KMS-11 (cell line): ENCODE measurements at regions not wholly inside any gene's neighbourhood (a gene's known extent, or its start where the extent isn't known, plus 50 kb on each side); places are given as distances from the start of the nearest gene placed in this dataset.

Source experiments
- H2AFZ ChIP-seq: fragments of 200-600 bp; sonication (generic); 2 replicates; pipeline ENCODE4 v1.6.1; 2016; ENCODE audit warnings: antibody characterized with exemption, mixed run types, low read depth
- H3K27ac ChIP-seq: fragments of 200-600 bp; sonication (generic); 2 replicates; pipeline ENCODE4 v1.6.1; 2016; ENCODE audit warnings: mild to moderate bottlenecking, mixed run types
- H3K27me3 ChIP-seq: fragments of 200-600 bp; sonication (generic); 2 replicates; pipeline ENCODE4 v1.6.1; 2017; ENCODE audit warnings: mild to moderate bottlenecking, low read depth, mixed run types, moderate library complexity; ENCODE audit not compliant: insufficient read depth
- H3K36me3 ChIP-seq: fragments of 200-600 bp; sonication (generic); 2 replicates; pipeline ENCODE4 v1.6.1; 2017; ENCODE audit warnings: mild to moderate bottlenecking, mixed run types; ENCODE audit not compliant: insufficient read depth
- H3K4me1 ChIP-seq: fragments of 200-600 bp; sonication (generic); 2 replicates; pipeline ENCODE4 v1.6.1; 2016; ENCODE audit warnings: mild to moderate bottlenecking, low read depth, mixed run types; ENCODE audit not compliant: poor library complexity, severe bottlenecking
- H3K4me2 ChIP-seq: fragments of 200-600 bp; sonication (generic); 2 replicates; pipeline ENCODE4 v1.7.0; 2016; ENCODE audit warnings: mild to moderate bottlenecking, mixed run types
- H3K4me3 ChIP-seq: fragments of 200-600 bp; sonication (generic); IDR thresholded peaks from 2 replicates; pipeline ENCODE4 v1.6.1; 2017; ENCODE audit warnings: low read depth, low read length, mixed read lengths; ENCODE audit not compliant: insufficient read depth
- H3K79me2 ChIP-seq: fragments of 200-600 bp; sonication (generic); 2 replicates; pipeline ENCODE4 v1.6.1; 2016; ENCODE audit warnings: low read depth, mixed run types; ENCODE audit not compliant: insufficient read depth
- H3K9ac ChIP-seq: fragments of 200-600 bp; sonication (generic); 2 replicates; pipeline ENCODE4 v1.6.1; 2016; ENCODE audit warnings: mild to moderate bottlenecking, mixed run types
- H4K20me1 ChIP-seq: fragments of 200-600 bp; sonication (generic); 2 replicates; pipeline ENCODE4 v1.6.1; 2016; ENCODE audit warnings: mild to moderate bottlenecking, mixed run types; ENCODE audit not compliant: insufficient read depth
- CTCF ChIP-seq: fragments of 200-600 bp; sonication (generic); conservative IDR thresholded peaks from 2 replicates; pipeline ENCODE4 v1.6.1; 2017; ENCODE audit warnings: low read depth, mild to moderate bottlenecking, antibody characterized with exemption, low read length, moderate library complexity, mixed read lengths

DNA sequence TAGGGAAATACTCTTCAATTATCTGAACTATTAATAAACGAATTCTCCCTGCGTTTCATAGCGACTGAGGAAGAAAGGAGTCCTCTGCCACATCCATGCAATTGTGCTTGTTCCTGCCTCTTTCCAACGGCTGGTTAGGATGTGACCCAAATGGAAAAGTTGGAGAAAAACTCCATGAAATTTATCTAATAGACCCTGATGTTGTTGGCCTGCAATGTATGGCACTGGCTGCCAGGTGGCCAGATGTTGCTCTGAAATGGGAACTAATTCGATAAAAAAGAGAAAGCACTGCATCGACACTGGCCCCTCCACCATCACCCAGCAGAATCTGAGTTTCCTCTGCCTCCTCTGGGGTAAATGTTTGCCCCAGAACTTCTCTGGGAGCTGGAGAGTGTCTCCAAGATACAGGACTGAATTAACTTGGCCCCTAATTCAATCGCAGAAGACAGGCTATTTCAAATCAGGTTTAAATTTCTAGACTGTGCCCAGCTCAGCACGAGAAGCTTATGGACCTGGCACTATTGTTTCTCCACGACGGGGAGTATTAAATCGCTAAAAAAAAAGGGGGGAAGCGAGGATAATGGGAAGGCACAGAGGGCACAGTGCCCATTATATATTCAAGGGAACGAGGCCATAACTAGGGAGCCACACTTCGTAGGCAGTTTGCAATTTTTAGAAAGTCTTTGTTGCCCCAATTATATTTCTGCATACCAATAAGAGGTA lies 103.9 kb downstream of the ZIC5 start:
- Histone ChIP-seq H3K4me1 (no peaks in the 10 kb centered on the region), H4K20me1 (no peaks in the 10 kb centered on the region), H2AFZ (no peak overlapping the region), H3K27ac (no peak overlapping the region), H3K27me3 (no peaks in the 10 kb centered on the region), H3K4me3 (no peak overlapping the region), H3K9ac (no peak overlapping the region), H3K79me2 (no peaks in the 10 kb centered on the region), H3K36me3 (no peaks in the 10 kb centered on the region), H3K4me2 (no peak overlapping the region)
- no peak for TF ChIP-seq CTCF

GRCh38 chr13:99866781-99867180 lies 104.8 kb downstream of the ZIC5 start:
- Histone ChIP-seq H3K27me3 (no peaks in the 10 kb centered on the region), H2AFZ (no peak overlapping the region), H4K20me1 (no peaks in the 10 kb centered on the region), H3K36me3 (no peaks in the 10 kb centered on the region), H3K79me2 (no peaks in the 10 kb centered on the region), H3K4me3 (no peak overlapping the region), H3K9ac (no peak overlapping the region), H3K4me1 (no peaks in the 10 kb centered on the region), H3K4me2 (no peak overlapping the region), H3K27ac (no peak overlapping the region)
- no peak for TF ChIP-seq CTCF

- H3K9ac ChIP-seq: no peak overlapping the region
- H3K27me3 ChIP-seq: 0 out of 2 replicates have a peak, but pooled peaks cover 3% of the 10 kb centered on the region
- H3K4me1 ChIP-seq: peaks cover 2% of the 10 kb centered on the region
- no peaks in the 10 kb centered on the region for H3K79me2 ChIP-seq
- H2AFZ ChIP-seq: no peak overlapping the region
- no peaks in the 10 kb centered on the region for H4K20me1 ChIP-seq
- H3K4me3 ChIP-seq: no peak overlapping the region
- H3K4me2 ChIP-seq: no peak overlapping the region
- H3K36me3 ChIP-seq: no peaks in the 10 kb centered on the region
- TF ChIP-seq CTCF: no peak
- H3K27ac ChIP-seq: no peak overlapping the region
Measured at GRCh38 chr13:99865420-99865930, 106.1 kb downstream of the ZIC5 start.

DNA sequence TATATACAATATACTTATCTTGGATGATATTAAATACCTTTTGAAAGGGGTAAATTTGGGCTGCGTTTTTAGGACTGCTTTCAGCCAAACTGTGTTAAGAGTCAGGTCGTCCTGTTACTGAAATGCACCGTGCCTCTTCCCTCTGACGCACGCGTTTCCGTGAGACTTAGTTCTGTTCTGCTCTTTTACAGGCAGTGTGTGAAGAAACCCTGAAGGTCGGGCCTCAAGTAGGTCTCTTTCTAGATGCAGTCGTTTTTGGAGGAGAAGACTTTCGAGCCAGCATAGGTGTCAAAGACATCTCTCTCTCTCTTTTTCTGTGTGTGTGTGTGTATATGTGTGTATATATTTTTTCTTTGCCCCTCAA lies 107.0 kb downstream of the ZIC5 start:
- Histone ChIP-seq H3K4me1 (peaks cover 11% of the 10 kb centered on the region), H3K27ac (no peak overlapping the region), H3K79me2 (no peaks in the 10 kb centered on the region), H3K27me3 (0 out of 2 replicates have a peak, but pooled peaks cover 3% of the 10 kb centered on the region), H3K4me2 (no peak overlapping the region), H3K36me3 (no peaks in the 10 kb centered on the region), H3K9ac (no peak overlapping the region), H2AFZ (no peak overlapping the region), H3K4me3 (no peak overlapping the region), H4K20me1 (no peaks in the 10 kb centered on the region)
- no peak for TF ChIP-seq CTCF
